ENCODE measurements at regions not wholly inside any gene's neighbourhood (a gene's known extent, or its start where the extent isn't known, plus 50 kb on each side); places are given as distances from the start of the nearest gene placed in this dataset.
"Not testable (repeated sequence)": the region's sequence is repeated elsewhere in the genome, so short reads cannot be mapped to it uniquely, and the experiment has no call there.

DNA sequence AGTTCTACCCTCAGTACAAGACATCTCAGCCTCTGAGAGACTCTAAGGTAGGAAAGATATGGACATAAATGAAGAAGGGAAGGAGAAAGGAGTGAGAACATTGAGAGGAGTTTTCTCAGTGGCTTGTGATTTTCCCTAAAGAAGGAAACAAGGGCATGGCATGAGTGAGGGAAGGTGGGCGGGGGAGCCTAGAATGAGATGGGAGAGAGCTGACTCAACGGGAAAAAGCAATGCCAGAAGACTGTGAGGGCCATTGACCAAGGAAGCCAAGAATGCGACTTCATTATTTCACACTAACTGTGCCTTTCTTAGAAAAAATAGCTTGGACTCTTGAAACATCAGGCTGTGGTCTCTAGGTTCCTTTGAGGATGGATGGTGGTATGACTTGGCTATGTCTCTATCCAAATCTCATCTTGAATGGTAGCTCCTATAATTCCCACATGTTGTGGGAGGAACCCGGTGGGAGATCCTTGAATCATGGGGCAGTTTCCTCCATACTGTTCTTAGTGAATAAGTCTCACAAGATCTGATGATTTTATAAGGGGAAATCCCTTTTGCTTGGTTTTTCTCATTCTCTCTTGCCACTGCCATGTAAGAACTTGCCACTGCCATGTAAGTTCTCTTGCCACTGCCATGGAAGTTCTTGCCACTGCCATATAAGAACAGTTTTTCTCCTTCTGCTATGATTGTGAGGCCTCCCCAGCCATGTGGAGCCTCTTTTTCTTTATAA lies 279.6 kb downstream of the NUAK1 start:
- no peak for DNase-seq (ENCODE audit: low read depth in 4 of 4, low spot score in 3 of 4)

DNA sequence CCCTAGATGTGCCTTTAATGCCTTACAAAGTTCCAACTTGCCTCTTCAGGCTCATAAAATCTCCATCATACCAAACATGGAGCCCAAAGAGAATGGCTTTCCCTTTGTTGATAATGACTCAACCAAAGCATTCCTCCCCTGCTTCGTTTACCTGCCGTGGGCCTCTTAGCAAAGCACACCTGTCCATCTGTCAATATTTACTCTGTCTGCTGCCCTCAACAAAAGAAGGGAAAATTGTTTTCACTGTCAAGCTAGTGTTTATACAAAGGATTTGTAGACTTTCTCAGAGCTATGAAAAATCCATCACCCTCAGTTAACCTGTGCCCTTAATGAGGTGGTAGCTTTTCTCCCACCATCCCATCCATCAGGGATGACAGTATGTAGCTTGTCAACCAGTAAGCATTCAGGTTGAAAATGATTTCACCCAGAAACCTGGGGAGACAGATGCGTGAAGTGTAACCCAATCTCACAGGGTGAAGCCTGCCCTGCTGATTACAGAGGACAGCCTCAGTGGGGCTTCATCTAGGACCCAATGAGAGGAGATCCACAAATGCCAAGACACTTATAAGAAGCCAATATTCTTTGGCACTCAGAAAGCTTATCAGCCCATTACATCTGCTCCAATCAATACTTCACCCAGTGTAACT lies 278.1 kb downstream of the NUAK1 start:
- no peak for DNase-seq (ENCODE audit: low read depth in 4 of 4, low spot score in 3 of 4)

GRCh38 chr12:105861227-105861626 lies 277.5 kb downstream of the NUAK1 start:
- DNase-seq (ENCODE audit: low read depth in 4 of 4, low spot score in 3 of 4): no peak

DNA sequence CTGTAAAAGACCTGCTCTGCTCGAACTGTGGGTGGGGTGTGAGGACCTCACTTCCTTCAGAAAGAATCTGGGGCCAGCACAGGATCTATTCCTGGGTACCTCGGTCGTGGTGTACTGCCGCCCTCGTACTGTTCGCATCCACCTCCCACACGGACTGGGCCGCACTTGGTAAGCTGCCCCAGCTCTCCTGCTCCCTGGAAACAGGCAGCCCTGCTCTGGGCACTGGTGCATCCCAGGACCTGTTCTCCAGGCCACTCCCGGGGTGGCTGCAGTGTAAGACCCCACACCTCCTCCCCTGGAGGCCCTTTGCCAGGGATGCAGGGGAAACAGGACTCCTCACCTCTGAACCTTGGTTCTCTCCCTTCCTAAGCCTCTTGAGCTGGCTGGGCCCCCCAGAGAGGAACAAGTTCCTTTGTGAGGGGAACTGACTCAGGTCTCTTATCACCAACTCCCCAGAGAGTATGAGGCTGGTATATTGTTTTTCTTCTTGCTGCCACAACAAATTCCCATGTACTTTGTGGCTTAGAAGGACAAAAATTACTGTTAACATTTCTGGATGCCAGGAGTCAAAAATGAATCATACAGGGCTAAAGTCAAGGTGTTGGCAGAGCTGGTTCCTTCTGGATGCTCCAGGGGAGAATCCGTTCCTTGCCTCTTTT lies 276.5 kb downstream of the NUAK1 start:
- no peak for DNase-seq (ENCODE audit: low read depth in 4 of 4, low spot score in 3 of 4)

GRCh38 chr12:105864316-105864715 lies 274.4 kb downstream of the NUAK1 start:
- DNase-seq (ENCODE audit: low read depth in 4 of 4, low spot score in 3 of 4): no peak

DNA sequence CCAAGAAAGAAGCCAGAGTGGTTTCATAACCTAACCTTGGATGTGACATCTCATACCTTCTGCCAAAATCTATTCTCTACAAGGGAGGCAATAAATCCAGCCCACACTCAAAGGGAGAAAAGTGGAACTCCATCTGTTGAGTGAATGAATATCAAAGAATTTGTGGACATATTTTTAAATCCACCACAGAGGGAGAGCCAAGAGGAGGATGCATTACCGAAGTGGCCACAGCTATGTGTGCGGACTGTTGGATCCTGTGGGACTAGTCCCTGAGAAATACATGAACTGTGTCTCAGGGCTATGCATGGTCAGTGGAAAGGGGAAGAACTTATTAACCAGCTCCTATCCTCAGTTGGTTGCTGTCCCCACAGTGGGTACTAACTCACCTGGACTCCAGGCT lies 273.9 kb downstream of the NUAK1 start:
- DNase-seq (ENCODE audit: low read depth in 4 of 4, low spot score in 3 of 4): no peak

DNA sequence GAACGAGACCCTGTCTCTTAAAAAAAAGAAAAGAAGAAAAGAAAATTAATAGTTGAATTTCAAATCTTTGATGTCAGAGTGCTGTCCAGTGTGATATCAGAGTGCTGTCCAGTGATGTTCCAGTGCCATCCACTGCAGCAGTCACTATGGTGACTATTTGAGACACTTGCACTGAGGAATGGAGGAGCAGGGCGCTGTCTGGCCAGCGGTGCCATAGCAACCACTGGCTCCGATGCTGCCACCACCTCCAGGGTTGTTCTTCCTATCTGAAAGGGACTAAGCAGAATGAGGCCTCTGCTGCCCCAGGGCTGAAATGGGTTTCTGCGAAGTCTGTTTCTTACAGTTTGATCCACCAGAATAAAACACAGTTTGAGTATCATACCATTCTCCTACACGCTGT lies 272.9 kb downstream of the NUAK1 start:
- no peak for DNase-seq (ENCODE audit: low read depth in 4 of 4, low spot score in 3 of 4)

GRCh38 chr12:105874121-105874520 lies 264.6 kb downstream of the NUAK1 start:
- DNase-seq (ENCODE audit: low read depth in 4 of 4, low spot score in 3 of 4): no peak

DNA sequence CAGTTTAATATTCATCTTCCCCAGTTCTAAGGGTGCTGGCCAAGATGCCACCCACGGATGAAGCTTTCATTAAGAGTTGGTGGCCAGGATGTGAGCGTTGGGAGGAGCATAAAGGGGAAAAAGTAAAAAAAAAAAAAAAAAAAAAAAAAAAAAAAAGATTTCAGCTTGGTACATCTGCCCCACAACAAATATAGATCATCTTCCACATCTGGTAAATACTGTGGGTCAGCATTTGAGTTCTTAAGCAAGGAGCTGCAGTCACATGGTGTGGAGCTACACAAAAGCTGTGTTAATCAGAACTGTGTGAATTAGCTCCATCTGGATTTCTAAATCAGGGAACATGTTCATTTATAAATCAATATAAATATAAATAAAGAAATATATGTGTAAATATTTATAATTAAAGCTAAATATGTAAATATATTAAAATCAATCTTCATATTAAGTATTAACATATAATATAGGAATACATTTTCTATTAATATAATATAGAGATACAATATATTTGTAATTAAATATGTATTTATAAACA lies 262.3 kb downstream of the NUAK1 start:
- no peak for DNase-seq (ENCODE audit: low read depth in 4 of 4, low spot score in 3 of 4)

DNA sequence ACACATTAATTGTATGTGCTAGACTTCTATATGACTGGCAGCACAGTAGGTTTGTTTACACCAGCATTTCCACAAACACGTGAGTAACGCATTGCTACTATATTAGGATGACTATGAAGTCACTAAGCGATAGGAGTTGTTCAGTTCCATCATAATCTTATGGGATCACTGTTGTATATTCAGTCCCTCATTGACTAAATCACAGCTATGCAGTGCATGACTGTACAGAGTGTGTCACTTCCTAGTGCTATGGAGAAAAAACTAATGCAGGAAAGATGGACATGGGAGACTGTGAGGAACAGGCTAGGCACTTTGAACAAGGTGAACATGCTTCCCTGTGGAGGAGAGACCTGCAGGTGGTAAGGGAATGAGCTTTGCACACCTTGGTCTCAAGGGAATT lies 259.8 kb downstream of the NUAK1 start:
- DNase-seq (ENCODE audit: low read depth in 4 of 4, low spot score in 3 of 4): no peak

- DNase-seq (ENCODE audit: low read depth in 4 of 4, low spot score in 3 of 4): no peak
These were observed 257.8 kb downstream of the NUAK1 start for GRCh38 chr12:105880824-105881388.

GRCh38 chr12:105882404-105882803 lies 256.4 kb downstream of the NUAK1 start:
- DNase-seq (ENCODE audit: low read depth in 4 of 4, low spot score in 3 of 4): no peak

DNA sequence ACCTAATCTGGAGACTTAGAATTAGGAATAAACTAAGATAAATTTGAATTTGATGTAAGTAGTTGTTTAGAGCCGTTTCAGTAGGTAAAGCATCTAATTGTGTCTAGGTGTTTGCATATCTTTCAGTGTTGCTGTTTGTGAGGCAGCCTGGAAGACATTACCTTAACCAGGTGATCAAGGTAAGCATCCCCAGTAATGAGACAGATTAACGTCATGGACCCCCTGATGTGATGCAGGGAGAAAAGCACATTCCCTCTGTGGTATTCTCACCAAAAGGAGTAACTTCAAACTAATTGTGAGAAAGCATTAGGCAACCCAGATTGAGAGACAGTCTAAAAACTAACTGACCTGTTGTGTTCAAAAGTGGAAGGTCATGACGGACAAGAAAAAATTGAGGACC lies 251.6 kb downstream of the NUAK1 start:
- DNase-seq (ENCODE audit: low read depth in 4 of 4, low spot score in 3 of 4): no peak

DNA sequence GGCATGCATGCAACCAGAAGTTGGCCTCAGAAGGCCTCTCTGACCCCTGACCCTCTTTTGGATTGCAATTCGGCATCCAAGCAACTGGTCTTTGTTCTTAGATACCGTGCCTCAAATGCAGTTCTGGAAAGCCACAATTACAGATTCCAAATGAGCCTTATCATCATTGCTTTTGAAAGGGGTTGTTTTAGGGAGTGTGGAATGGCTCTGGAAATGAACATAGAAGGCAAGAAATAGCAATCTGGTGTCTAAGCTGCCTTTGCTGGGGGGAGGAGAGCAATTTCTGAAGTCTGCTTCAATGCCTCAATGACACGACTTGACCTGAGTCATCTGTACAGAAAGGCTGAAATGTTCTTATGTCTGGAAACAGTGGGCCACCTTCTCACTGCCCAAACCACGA lies 250.1 kb downstream of the NUAK1 start:
- DNase-seq (ENCODE audit: low read depth in 4 of 4, low spot score in 3 of 4): no peak

DNA sequence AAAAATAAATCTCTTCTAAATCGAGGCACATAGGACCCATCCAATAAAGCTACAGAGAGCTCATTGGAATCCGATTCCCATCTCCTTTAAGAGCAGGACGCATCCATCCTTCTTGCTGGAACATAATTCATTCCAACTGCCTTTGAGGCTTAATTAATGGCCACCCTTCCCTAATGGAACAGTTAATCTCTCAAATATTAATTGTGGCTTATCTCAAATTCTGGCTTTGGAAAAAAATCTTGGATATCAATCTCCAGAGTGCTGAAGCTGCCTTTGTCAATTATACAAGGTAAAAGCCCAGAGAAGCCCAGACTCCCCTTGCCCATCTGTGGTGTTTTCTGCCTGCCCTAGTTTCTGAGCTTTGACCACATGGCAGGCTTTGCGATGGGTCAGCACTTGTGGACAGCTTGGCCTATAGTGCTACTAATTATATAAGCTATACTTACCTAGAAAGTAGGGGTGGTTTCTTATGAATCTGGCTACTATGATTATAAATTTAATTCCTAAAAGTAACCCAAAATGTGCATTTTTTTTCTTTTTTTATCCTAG lies 246.3 kb downstream of the NUAK1 start:
- no peak for DNase-seq (ENCODE audit: low read depth in 4 of 4, low spot score in 3 of 4)

- not testable (repeated sequence) for DNase-seq (ENCODE audit: low read depth in 4 of 4, low spot score in 3 of 4)
These were observed 243.4 kb downstream of the NUAK1 start for GRCh38 chr12:105895197-105895832.

- DNase-seq (ENCODE audit: low read depth in 4 of 4, low spot score in 3 of 4): no peak
These were observed 241.4 kb downstream of the NUAK1 start for GRCh38 chr12:105897311-105897725.

GRCh38 chr12:105898271-105898670 lies 240.5 kb downstream of the NUAK1 start:
- DNase-seq (ENCODE audit: low read depth in 4 of 4, low spot score in 3 of 4): not testable (repeated sequence)

GRCh38 chr12:105899589-105899988 lies 239.2 kb downstream of the NUAK1 start:
- no peak for DNase-seq (ENCODE audit: low read depth in 4 of 4, low spot score in 3 of 4)

- no peak for DNase-seq (ENCODE audit: low read depth in 4 of 4, low spot score in 3 of 4)
These were observed 232.2 kb downstream of the NUAK1 start for GRCh38 chr12:105906561-105906960.

DNA sequence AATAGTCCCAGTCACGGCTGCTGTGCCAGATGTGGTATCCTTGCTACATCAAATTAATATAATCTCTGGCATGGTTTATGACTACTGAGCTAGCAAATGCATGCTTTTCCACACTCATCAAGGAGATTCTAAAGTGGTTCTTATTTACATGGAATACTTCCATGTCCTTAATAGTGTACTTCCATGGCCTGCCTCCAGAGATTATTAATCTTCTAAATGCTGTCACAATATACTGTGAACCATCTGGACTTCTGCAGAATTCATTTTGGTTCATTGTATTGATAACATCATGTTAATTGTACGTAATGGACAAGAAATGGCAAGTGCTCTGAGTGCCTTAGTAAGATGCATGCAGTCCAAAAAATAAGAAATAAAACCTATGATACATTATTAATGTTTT lies 230.8 kb downstream of the NUAK1 start:
- DNase-seq (ENCODE audit: low read depth in 4 of 4, low spot score in 3 of 4): no peak
